Mesenchymal stem cell (in vitro differentiated cells and primary cell): ENCODE measurements at regions not wholly inside any gene's neighbourhood (a gene's known extent, or its start where the extent isn't known, plus 50 kb on each side); places are given as distances from the start of the nearest gene placed in this dataset.

Source experiments
- DNase-seq: peaks from one replicate; pipeline ENCODE4 v3.0.0-alpha.2; 2013
- H2AFZ ChIP-seq: one replicate; pipeline ENCODE4 v1.6.1; 2013; ENCODE audit warnings: low read depth, mild to moderate bottlenecking, control low read depth, inconsistent platforms, low read length, moderate library complexity
- H2AK5ac ChIP-seq: 2 replicates; pipeline ENCODE4 v1.6.1; 2013; ENCODE audit warnings: low read length, moderate library complexity, mild to moderate bottlenecking, inconsistent platforms; ENCODE audit not compliant: severe bottlenecking
- H2BK120ac ChIP-seq: one replicate; pipeline ENCODE4 v1.6.1; 2013; ENCODE audit warnings: low read depth, mild to moderate bottlenecking, inconsistent platforms, low read length, moderate library complexity
- H2BK12ac ChIP-seq, 2 experiments: one replicate each; pipeline ENCODE4 v1.6.1; 2013; ENCODE audit warnings: inconsistent platforms in 2 of 2, low read length in 2 of 2, mild to moderate bottlenecking in 2 of 2, moderate library complexity in 2 of 2, control low read depth in 1 of 2
- H2BK15ac ChIP-seq: one replicate; pipeline ENCODE4 v1.6.1; 2013; ENCODE audit warnings: mild to moderate bottlenecking, low read depth, inconsistent platforms; ENCODE audit not compliant: poor library complexity, severe bottlenecking
- H2BK5ac ChIP-seq: 2 replicates; pipeline ENCODE4 v1.6.1; 2013; ENCODE audit warnings: low read depth, mild to moderate bottlenecking, low read length, control low read depth, inconsistent platforms; ENCODE audit not compliant: poor library complexity, severe bottlenecking
- H3K14ac ChIP-seq, 2 experiments: one replicate each; pipeline ENCODE4 v1.6.1; 2013; ENCODE audit warnings: inconsistent platforms in 2 of 2, low read length in 2 of 2, control low read depth in 1 of 2, mild to moderate bottlenecking in 1 of 2, moderate library complexity in 1 of 2
- H3K18ac ChIP-seq, 2 experiments: one replicate each; pipeline ENCODE4 v1.6.1; 2013; ENCODE audit warnings: inconsistent platforms in 2 of 2, low read length in 2 of 2, control low read depth in 1 of 2, low read depth in 1 of 2, mild to moderate bottlenecking in 1 of 2
- H3K23ac ChIP-seq, 2 experiments: one replicate each; pipeline ENCODE4 v1.6.1; 2013; ENCODE audit warnings: inconsistent platforms in 2 of 2, low read length in 2 of 2, mild to moderate bottlenecking in 2 of 2, moderate library complexity in 2 of 2, control low read depth in 1 of 2
- H3K27ac ChIP-seq: 2 replicates; pipeline ENCODE4 v1.5.1; 2013; ENCODE audit warnings: mild to moderate bottlenecking, moderate library complexity, low read length, control low read depth, inconsistent platforms; ENCODE audit not compliant: poor library complexity, severe bottlenecking
- H3K27me3 ChIP-seq, 2 experiments: 2 replicates each; pipeline versions ENCODE4 v1.6.1 to v1.7.0; 2013; ENCODE audit warnings: low read length in 2 of 2, mild to moderate bottlenecking in 2 of 2, moderate library complexity in 2 of 2, control low read depth in 1 of 2, inconsistent platforms in 1 of 2; ENCODE audit not compliant: control insufficient read depth in 1 of 2, insufficient read depth in 1 of 2
- H3K36me3 ChIP-seq, 2 experiments: 2 replicates each; pipeline versions ENCODE4 v1.6.1 to v1.7.0; 2013; ENCODE audit warnings: low read length in 2 of 2, control low read depth in 1 of 2, inconsistent platforms in 1 of 2, low read depth in 1 of 2, mild to moderate bottlenecking in 1 of 2; ENCODE audit not compliant: insufficient read depth in 2 of 2, control insufficient read depth in 1 of 2
- H3K4ac ChIP-seq, 2 experiments: one replicate each; pipeline ENCODE4 v1.6.1; 2013; ENCODE audit warnings: inconsistent platforms in 2 of 2, low read length in 2 of 2, mild to moderate bottlenecking in 2 of 2, moderate library complexity in 2 of 2, control low read depth in 1 of 2, low read depth in 1 of 2
- H3K4me1 ChIP-seq: 2 replicates; pipeline ENCODE4 v1.6.1; 2013; ENCODE audit warnings: low read depth, low read length, control low read depth; ENCODE audit not compliant: control insufficient read depth, insufficient read depth
- H3K4me2 ChIP-seq: 2 replicates; pipeline ENCODE4 v1.6.1; 2013; ENCODE audit warnings: low read length, mild to moderate bottlenecking, inconsistent platforms; ENCODE audit not compliant: poor library complexity, severe bottlenecking
- H3K4me3 ChIP-seq, 2 experiments: 2 replicates each; pipeline versions ENCODE4 v1.5.1 to v1.7.0; 2013; ENCODE audit warnings: low read length in 2 of 2, mild to moderate bottlenecking in 2 of 2, control low read depth in 1 of 2, low read depth in 1 of 2; ENCODE audit not compliant: insufficient read depth in 1 of 2
- H3K79me1 ChIP-seq: replicated peaks from 2 replicates; pipeline ENCODE4 v1.6.1; 2013; ENCODE audit warnings: mild to moderate bottlenecking, control low read depth, low read length, inconsistent platforms; ENCODE audit not compliant: poor library complexity, severe bottlenecking
- H3K9ac ChIP-seq: 2 replicates; pipeline ENCODE4 v1.7.0; 2013; ENCODE audit warnings: mild to moderate bottlenecking, low read length, moderate library complexity
- H3K9me3 ChIP-seq: 2 replicates; pipeline ENCODE4 v1.7.0; 2013; ENCODE audit warnings: mild to moderate bottlenecking, low read length; ENCODE audit not compliant: control insufficient read depth
- H4K8ac ChIP-seq: one replicate; pipeline ENCODE4 v1.6.1; 2013; ENCODE audit warnings: inconsistent platforms, mild to moderate bottlenecking, low read length, moderate library complexity
- H4K91ac ChIP-seq: one replicate; pipeline ENCODE4 v1.6.1; 2013; ENCODE audit warnings: mild to moderate bottlenecking, low read length, inconsistent platforms
- WGBS: methylation state at CpG from one replicate; pipeline ENCODE4 v1.1.7; 2013; ENCODE audit warnings: mixed read lengths; 5-methylcytosine and 5-hydroxymethylcytosine counted together

DNA sequence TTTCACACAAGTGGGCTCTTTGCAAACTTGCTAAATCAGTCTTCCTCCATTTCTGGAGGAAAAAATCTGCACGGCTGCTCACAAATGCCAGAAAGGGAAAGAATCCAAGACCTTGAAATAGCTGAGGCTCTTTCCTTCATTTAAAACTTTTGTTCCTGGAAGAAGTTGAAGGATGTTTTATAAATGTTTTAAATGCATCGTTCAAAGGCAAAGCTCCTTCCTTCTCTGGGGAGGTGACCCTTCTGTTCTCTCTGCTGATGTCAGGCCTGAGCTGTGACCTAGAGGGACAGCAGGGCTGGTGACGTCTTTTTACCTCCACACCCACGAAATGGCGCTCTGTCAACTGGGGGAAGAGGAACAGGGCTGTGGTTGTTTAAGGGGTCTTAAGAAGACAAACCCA lies 376.4 kb upstream of the ZNF507 start:
- H3K9ac ChIP-seq = no peak overlapping the region

DNA sequence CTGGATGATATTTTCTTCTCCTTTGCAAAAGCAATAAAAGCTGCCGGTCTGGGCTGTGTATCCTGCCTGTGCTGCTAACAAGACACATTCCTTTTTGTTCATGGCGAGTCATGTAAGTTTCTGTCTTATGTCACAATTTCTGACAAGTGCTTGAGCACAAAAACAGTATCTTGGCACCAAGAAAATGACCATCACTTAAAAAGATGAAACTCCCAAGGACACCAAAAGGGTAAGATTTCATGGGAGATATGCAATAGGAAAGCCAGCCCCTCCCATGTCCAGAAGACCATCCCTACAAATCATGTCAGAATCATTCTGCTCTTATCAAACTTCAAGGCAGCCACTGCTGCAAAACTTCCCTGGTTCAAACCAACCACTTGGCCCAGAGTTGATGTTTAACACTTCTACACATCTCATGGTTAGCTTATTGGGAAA lies 375.4 kb upstream of the ZNF507 start:
- Histone ChIP-seq H3K4me2 (no peak overlapping the region), H3K4me3 (no peak overlapping the region), H3K23ac (no peak overlapping the region), H2BK120ac (no peak overlapping the region), H3K36me3 (no peaks in the 10 kb centered on the region), H2AK5ac (no peak overlapping the region), H3K9ac (no peak overlapping the region), H3K27me3 (no peaks in the 10 kb centered on the region), H4K8ac (no peak overlapping the region), H3K4ac (no peak overlapping the region), H3K4me1 (no peaks in the 10 kb centered on the region), H2BK5ac (no peak overlapping the region), H2BK12ac (no peak overlapping the region), H3K79me1 (no peaks in the 10 kb centered on the region), H4K91ac (no peak overlapping the region), H2BK15ac (no peak overlapping the region), H3K9me3 (no peaks in the 10 kb centered on the region), H3K14ac (no peak overlapping the region), H2AFZ (no peak overlapping the region), H3K27ac (no peak overlapping the region), H3K18ac (no peak overlapping the region)
- DNase-seq = peak; percentile 8
- 7% methylated on average over 2 of the region's 2 CpGs for WGBS

More for the DNA sequence above, 376.4 kb upstream of the ZNF507 start:
- H2AFZ ChIP-seq = no peak overlapping the region
- no peak for DNase-seq
- H2BK12ac ChIP-seq = no peak overlapping the region
- H3K36me3 ChIP-seq = no peaks in the 10 kb centered on the region
- H3K23ac ChIP-seq = no peak overlapping the region
- 69% methylated on average over 5 of the region's 5 CpGs for WGBS
- no peaks in the 10 kb centered on the region for H3K4me1 ChIP-seq
- no peak overlapping the region for H3K27ac ChIP-seq
- H3K4me3 ChIP-seq = no peak overlapping the region
- H3K79me1 ChIP-seq = no peaks in the 10 kb centered on the region
- H4K91ac ChIP-seq = no peak overlapping the region
- no peak overlapping the region for H2BK5ac ChIP-seq
- no peaks in the 10 kb centered on the region for H3K27me3 ChIP-seq
- no peak overlapping the region for H3K4me2 ChIP-seq
- no peak overlapping the region for H2AK5ac ChIP-seq
- no peaks in the 10 kb centered on the region for H3K9me3 ChIP-seq
- H3K14ac ChIP-seq = no peak overlapping the region
- no peak overlapping the region for H3K18ac ChIP-seq
- no peak overlapping the region for H2BK15ac ChIP-seq
- H3K4ac ChIP-seq = no peak overlapping the region
- H4K8ac ChIP-seq = no peak overlapping the region
- H2BK120ac ChIP-seq = no peak overlapping the region

DNA sequence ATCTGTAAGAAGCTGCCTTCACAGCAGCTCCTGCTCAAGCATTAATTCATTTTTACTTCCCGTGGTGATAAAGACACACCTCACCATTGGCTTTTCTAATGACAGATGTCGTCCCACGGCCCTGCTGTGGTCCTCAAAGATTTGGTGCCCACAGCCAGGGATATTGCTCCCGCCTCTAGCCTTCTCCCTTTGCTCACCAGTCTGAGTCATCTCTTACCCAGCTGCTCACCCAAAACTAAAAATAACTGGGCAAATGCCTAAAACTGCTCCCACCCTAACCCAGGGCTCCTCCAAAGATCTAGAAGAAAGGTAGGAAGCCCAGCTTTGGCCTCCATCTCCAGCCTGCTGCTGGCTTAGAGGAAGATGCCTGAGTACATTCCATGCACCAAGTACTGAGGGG lies 371.1 kb upstream of the ZNF507 start:
- H3K18ac ChIP-seq = no peak overlapping the region
- H3K36me3 ChIP-seq = no peaks in the 10 kb centered on the region
- H3K27ac ChIP-seq = no peak overlapping the region
- no peak overlapping the region for H3K4ac ChIP-seq
- DNase-seq = no peak
- H4K91ac ChIP-seq = no peak overlapping the region
- H4K8ac ChIP-seq = no peak overlapping the region
- H3K4me1 ChIP-seq = no peaks in the 10 kb centered on the region
- H2BK15ac ChIP-seq = no peak overlapping the region
- no peak overlapping the region for H2BK5ac ChIP-seq
- no peak overlapping the region for H2AFZ ChIP-seq
- H2BK12ac ChIP-seq = no peak overlapping the region
- no peak overlapping the region for H3K4me2 ChIP-seq
- no peak overlapping the region for H2AK5ac ChIP-seq
- H3K23ac ChIP-seq = no peak overlapping the region
- H3K9ac ChIP-seq = no peak overlapping the region
- 80% methylated on average over 4 of the region's 4 CpGs for WGBS
- no peak overlapping the region for H2BK120ac ChIP-seq
- no peaks in the 10 kb centered on the region for H3K79me1 ChIP-seq
- no peak overlapping the region for H3K4me3 ChIP-seq
- no peaks in the 10 kb centered on the region for H3K9me3 ChIP-seq
- H3K27me3 ChIP-seq = no peaks in the 10 kb centered on the region
- H3K14ac ChIP-seq = no peak overlapping the region

DNA sequence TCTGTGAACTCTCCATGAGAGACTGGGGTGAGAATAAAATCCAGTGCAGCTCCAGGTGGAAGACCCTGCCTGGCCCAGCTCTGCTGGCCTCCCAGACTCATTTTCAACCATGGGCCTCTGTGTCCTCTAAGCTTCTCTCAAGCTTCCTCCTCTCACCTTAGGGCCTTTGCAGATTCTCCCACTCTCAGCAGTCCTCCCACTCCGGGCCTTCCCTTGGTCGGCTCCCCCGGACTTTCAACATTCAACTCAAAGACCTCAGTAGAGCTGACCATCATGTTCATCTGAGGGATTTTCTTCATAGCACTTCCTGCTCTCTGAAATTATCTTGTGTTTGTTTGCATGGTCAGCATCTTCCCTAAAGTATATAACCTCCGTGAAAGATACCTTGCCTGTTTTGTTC lies 370.5 kb upstream of the ZNF507 start:
- no peak overlapping the region for H2BK15ac ChIP-seq
- no peaks in the 10 kb centered on the region for H3K36me3 ChIP-seq
- no peak overlapping the region for H3K4ac ChIP-seq
- H2BK120ac ChIP-seq = no peak overlapping the region
- H3K4me3 ChIP-seq = no peak overlapping the region
- no peaks in the 10 kb centered on the region for H3K9me3 ChIP-seq
- no peak overlapping the region for H2BK12ac ChIP-seq
- no peaks in the 10 kb centered on the region for H3K27me3 ChIP-seq
- H4K8ac ChIP-seq = no peak overlapping the region
- 91% methylated on average over 4 of the region's 4 CpGs for WGBS
- no peak overlapping the region for H2AK5ac ChIP-seq
- no peak overlapping the region for H2BK5ac ChIP-seq
- no peak overlapping the region for H3K18ac ChIP-seq
- H3K9ac ChIP-seq = no peak overlapping the region
- H3K79me1 ChIP-seq = no peaks in the 10 kb centered on the region
- H3K4me2 ChIP-seq = no peak overlapping the region
- no peak overlapping the region for H3K14ac ChIP-seq
- H4K91ac ChIP-seq = no peak overlapping the region
- H2AFZ ChIP-seq = no peak overlapping the region
- H3K4me1 ChIP-seq = no peaks in the 10 kb centered on the region
- H3K27ac ChIP-seq = no peak overlapping the region
- no peak for DNase-seq
- H3K23ac ChIP-seq = no peak overlapping the region
